CD14-positive monocyte (primary cell): ENCODE measurements at regions not wholly inside any gene's neighbourhood (a gene's known extent, or its start where the extent isn't known, plus 50 kb on each side); places are given as distances from the start of the nearest gene placed in this dataset.

Source experiments
- DNase-seq, 3 donors: peaks; one replicate each; pipeline ENCODE4 v3.0.0-alpha.2; 2011 to 2022
- H2AFZ ChIP-seq: 2 replicates; pipeline ENCODE4 v1.6.0; 2012; ENCODE audit warnings: mild to moderate bottlenecking, low read depth, low read length, inconsistent platforms; ENCODE audit not compliant: insufficient read depth, poor library complexity, severe bottlenecking
- H3K27ac ChIP-seq, 2 donors: 1 replicate in 1 of 2; 2 replicates in 1 of 2; pipeline ENCODE4 v1.5.1; 2012 to 2013; ENCODE audit warnings: low read length in 2 of 2, control low read depth in 1 of 2, inconsistent platforms in 1 of 2, low read depth in 1 of 2, mild to moderate bottlenecking in 1 of 2
- H3K27me3 ChIP-seq, 2 donors: one replicate each; pipeline versions ENCODE4 v1.6.0 to v1.6.1; 2011 to 2013; ENCODE audit warnings: low read length in 2 of 2; ENCODE audit not compliant: control insufficient read depth in 2 of 2, insufficient read depth in 2 of 2
- H3K36me3 ChIP-seq, 2 donors: replicated peaks in 1 of 2; 1 replicate in 1 of 2; 2 replicates in 1 of 2; pipeline versions ENCODE4 v1.5.1 to v1.6.1; 2012 to 2013; ENCODE audit warnings: low read length in 2 of 2, control low read depth in 1 of 2, inconsistent platforms in 1 of 2, mild to moderate bottlenecking in 1 of 2; ENCODE audit not compliant: insufficient read depth in 2 of 2, control insufficient read depth in 1 of 2
- H3K4me1 ChIP-seq, 2 donors: 1 replicate in 1 of 2; 2 replicates in 1 of 2; pipeline versions ENCODE4 v1.5.1 to v1.6.1; 2012 to 2013; ENCODE audit warnings: low read length in 2 of 2, control low read depth in 1 of 2, inconsistent platforms in 1 of 2, mild to moderate bottlenecking in 1 of 2, moderate library complexity in 1 of 2; ENCODE audit not compliant: insufficient read depth in 2 of 2, control insufficient read depth in 1 of 2
- H3K4me2 ChIP-seq: replicated peaks from 2 replicates; pipeline ENCODE3; 2012; ENCODE audit warnings: low read length, moderate library complexity, mild to moderate bottlenecking; ENCODE audit not compliant: poor library complexity, severe bottlenecking; ENCODE audit errors: extremely low read depth
- H3K4me3 ChIP-seq, 3 experiments: fragments of 200-600 bp in 1 of 3; sonication (generic) in 1 of 3; replicated peaks in 1 of 3; 1 replicate in 2 of 3; 2 replicates in 1 of 3; pipeline ENCODE4 v1.5.1; 2011 to 2013; ENCODE audit warnings: low read length in 3 of 3, mild to moderate bottlenecking in 3 of 3, control low read depth in 2 of 3, low read depth in 2 of 3, inconsistent platforms in 1 of 3, moderate library complexity in 1 of 3
- H3K79me2 ChIP-seq: 2 replicates; pipeline ENCODE4 v1.6.0; 2012; ENCODE audit warnings: mild to moderate bottlenecking, control low read depth, inconsistent platforms, low read length, moderate library complexity; ENCODE audit not compliant: insufficient read depth
- H3K9ac ChIP-seq: 2 replicates; pipeline ENCODE4 v1.6.0; 2017; ENCODE audit warnings: low read length, mild to moderate bottlenecking; ENCODE audit not compliant: insufficient read depth, poor library complexity, severe bottlenecking
- H3K9me3 ChIP-seq, 2 donors: replicated peaks in 1 of 2; 1 replicate in 1 of 2; 2 replicates in 1 of 2; pipeline versions ENCODE4 v1.5.1 to v1.6.1; 2012 to 2013; ENCODE audit warnings: low read length in 2 of 2, control low read depth in 1 of 2; ENCODE audit not compliant: control insufficient read depth in 1 of 2, insufficient read depth in 1 of 2
- H4K20me1 ChIP-seq: 2 replicates; pipeline ENCODE4 v1.6.0; 2012; ENCODE audit warnings: mild to moderate bottlenecking, low read length, control low read depth, moderate library complexity; ENCODE audit not compliant: insufficient read depth
- H3K27ac Mint-ChIP-seq, 7 donors: one replicate each; pipeline ENCODE4 v1.8.0; 2020; ENCODE audit warnings: mild to moderate bottlenecking in 7 of 7, mixed read lengths in 7 of 7, moderate library complexity in 6 of 7, inconsistent platforms in 2 of 7
- H3K27me3 Mint-ChIP-seq, 3 donors: one replicate each; pipeline ENCODE4 v1.8.0; 2021 to 2022; ENCODE audit warnings: low read depth in 3 of 3, mild to moderate bottlenecking in 3 of 3, mixed read lengths in 3 of 3, moderate library complexity in 3 of 3, inconsistent platforms in 1 of 3
- H3K36me3 Mint-ChIP-seq, 2 donors: one replicate each; pipeline ENCODE4 v1.8.0; 2020; ENCODE audit warnings: mixed read lengths in 2 of 2, inconsistent platforms in 1 of 2, mild to moderate bottlenecking in 1 of 2
- H3K4me1 Mint-ChIP-seq: one replicate; pipeline ENCODE4 v1.8.0; 2020; ENCODE audit warnings: mild to moderate bottlenecking, mixed read lengths
- H3K4me3 Mint-ChIP-seq, 2 donors: one replicate each; pipeline ENCODE4 v1.8.0; 2020; ENCODE audit warnings: mild to moderate bottlenecking in 2 of 2, mixed read lengths in 2 of 2, moderate library complexity in 1 of 2
- H3K9me3 Mint-ChIP-seq, 7 donors: one replicate each; pipeline ENCODE4 v1.8.0; 2020 to 2022; ENCODE audit warnings: mixed read lengths in 7 of 7, mild to moderate bottlenecking in 6 of 7, moderate library complexity in 6 of 7, inconsistent platforms in 2 of 7
- WGBS: methylation state at CpG from one replicate; pipeline ENCODE4 v1.1.5; 2013; ENCODE audit warnings: missing lambda C conversion rate; ENCODE audit not compliant: insufficient coverage; 5-methylcytosine and 5-hydroxymethylcytosine counted together
- intact Hi-C, 2 donors: fragments of 100-400 bp; cut with micrococcal nuclease; formaldehyde crosslinking; loops; one replicate each; pipeline versions ENCODE4 v1.15.0 to v1.15.1; 2023
- TF ChIP-seq, protein P1 (sequence below): fragments of 200-600 bp; IDR thresholded peaks from one replicate; pipeline ENCODE4 v1.8.0; 2022; ENCODE audit warnings: antibody characterized with exemption, mild to moderate bottlenecking

DNA sequence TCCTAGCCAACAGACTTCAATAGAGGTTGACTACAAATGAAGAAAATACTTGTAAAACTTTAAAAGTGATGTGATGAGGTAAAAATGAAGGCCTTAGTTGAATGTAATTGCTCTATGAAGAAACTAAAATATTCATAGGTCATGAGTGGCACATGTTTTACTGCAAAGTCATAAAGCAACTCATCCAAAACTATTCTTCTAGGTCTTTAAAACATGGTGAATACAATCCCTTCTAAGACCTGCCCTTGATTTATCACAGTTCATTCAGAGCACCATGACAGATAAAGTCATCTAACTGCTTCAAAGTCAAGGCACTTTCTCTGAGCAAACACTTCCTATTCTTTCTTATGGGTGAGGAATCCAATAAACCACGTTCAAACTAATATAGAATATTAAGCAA lies 713.5 kb downstream of the SORCS1 start:
- no CpG with 5 or more reads among the region's 1 CpG for WGBS
- Mint-ChIP-seq H3K27me3 (peaks cover 0 to 2% (median 0%) of the 10 kb centered on the region in 3 donors), H3K27ac (no peak overlapping the region), H3K36me3 (no peaks in the 10 kb centered on the region), H3K4me3 (no peak overlapping the region), H3K4me1 (no peaks in the 10 kb centered on the region), H3K9me3 (peaks cover 0 to 4% (median 0%) of the 10 kb centered on the region in 7 donors)
- DNase-seq = no peak
- no peak overlapping the region for H3K27ac ChIP-seq
- H3K4me3 ChIP-seq = no peak overlapping the region
- H3K9me3 ChIP-seq = peaks cover 0 to 3% of the 10 kb centered on the region in 2 donors
- H3K4me1 ChIP-seq = no peaks in the 10 kb centered on the region
- no peak overlapping the region for H3K9ac ChIP-seq
- no peaks in the 10 kb centered on the region for H4K20me1 ChIP-seq
- no peaks in the 10 kb centered on the region for H3K79me2 ChIP-seq
- TF ChIP-seq, protein P1, sequence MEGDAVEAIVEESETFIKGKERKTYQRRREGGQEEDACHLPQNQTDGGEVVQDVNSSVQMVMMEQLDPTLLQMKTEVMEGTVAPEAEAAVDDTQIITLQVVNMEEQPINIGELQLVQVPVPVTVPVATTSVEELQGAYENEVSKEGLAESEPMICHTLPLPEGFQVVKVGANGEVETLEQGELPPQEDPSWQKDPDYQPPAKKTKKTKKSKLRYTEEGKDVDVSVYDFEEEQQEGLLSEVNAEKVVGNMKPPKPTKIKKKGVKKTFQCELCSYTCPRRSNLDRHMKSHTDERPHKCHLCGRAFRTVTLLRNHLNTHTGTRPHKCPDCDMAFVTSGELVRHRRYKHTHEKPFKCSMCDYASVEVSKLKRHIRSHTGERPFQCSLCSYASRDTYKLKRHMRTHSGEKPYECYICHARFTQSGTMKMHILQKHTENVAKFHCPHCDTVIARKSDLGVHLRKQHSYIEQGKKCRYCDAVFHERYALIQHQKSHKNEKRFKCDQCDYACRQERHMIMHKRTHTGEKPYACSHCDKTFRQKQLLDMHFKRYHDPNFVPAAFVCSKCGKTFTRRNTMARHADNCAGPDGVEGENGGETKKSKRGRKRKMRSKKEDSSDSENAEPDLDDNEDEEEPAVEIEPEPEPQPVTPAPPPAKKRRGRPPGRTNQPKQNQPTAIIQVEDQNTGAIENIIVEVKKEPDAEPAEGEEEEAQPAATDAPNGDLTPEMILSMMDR = no peak
- H2AFZ ChIP-seq = no peak overlapping the region
- no peaks in the 10 kb centered on the region for H3K36me3 ChIP-seq
- intact Hi-C loops = no loop called here
- no peak overlapping the region for H3K4me2 ChIP-seq
- H3K27me3 ChIP-seq = no peaks in the 10 kb centered on the region

DNA sequence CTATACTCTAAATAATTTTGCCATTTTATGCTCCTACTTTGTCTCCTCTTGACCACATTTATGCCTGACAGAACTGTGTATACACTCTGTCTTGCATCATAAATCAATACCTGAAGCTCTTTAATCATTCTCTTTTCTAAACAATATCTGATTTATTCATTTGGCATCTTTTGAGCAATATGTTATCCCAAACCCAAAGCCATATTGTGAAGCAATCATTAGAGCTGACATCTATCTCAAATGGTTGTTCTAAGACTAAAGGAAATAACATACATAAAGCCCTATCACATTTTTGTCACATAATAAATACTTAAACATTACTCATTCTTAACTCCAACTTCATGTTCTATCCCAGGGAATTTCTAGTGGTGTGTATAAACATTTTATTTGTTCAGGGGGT lies 717.6 kb downstream of the SORCS1 start:
- H2AFZ ChIP-seq = no peak overlapping the region
- H4K20me1 ChIP-seq = no peaks in the 10 kb centered on the region
- no peaks in the 10 kb centered on the region for H3K27me3 ChIP-seq
- H3K4me3 ChIP-seq = no peak overlapping the region
- no peak overlapping the region for H3K27ac ChIP-seq
- H3K27me3 Mint-ChIP-seq = peaks cover 0 to 2% (median 1%) of the 10 kb centered on the region in 3 donors
- no peak for DNase-seq
- H3K9me3 Mint-ChIP-seq = peaks cover 0 to 4% (median 1%) of the 10 kb centered on the region in 7 donors
- no peaks in the 10 kb centered on the region for H3K4me1 Mint-ChIP-seq
- intact Hi-C loops = no loop called here
- H3K4me3 Mint-ChIP-seq = no peak overlapping the region
- no peak overlapping the region for H3K4me2 ChIP-seq
- H3K36me3 ChIP-seq = no peaks in the 10 kb centered on the region
- no peak overlapping the region for H3K9ac ChIP-seq
- no peaks in the 10 kb centered on the region for H3K36me3 Mint-ChIP-seq
- no peaks in the 10 kb centered on the region for H3K79me2 ChIP-seq
- peaks cover 0 to 3% of the 10 kb centered on the region in 2 donors for H3K9me3 ChIP-seq
- no peak overlapping the region for H3K27ac Mint-ChIP-seq
- TF ChIP-seq, protein P1 = no peak
- no peaks in the 10 kb centered on the region for H3K4me1 ChIP-seq
